ENCODE measurements at regions not wholly inside any gene's neighbourhood (a gene's known extent, or its start where the extent isn't known, plus 50 kb on each side); places are given as distances from the start of the nearest gene placed in this dataset.

DNA sequence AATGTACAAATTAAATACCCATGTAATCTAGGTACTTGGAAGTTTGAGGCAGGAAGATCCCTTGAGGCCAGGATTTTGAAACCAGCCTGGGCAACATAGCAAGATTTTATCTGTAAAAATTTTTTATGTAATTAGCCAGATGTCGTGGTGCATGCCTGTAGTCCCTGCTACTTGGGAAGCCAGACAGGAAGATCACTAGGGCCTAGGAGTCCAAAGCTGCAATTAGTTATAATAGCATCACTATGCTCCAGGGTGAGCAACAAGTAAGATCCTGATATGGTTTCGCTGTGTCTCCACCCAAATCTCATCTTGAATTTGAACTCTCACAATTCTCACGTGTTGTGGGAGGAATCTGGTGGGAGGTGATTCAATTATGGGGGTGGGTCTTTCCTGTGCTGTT, 535.8 kb downstream of the TENT5A start:
- TF ChIP-seq, protein P1, sequence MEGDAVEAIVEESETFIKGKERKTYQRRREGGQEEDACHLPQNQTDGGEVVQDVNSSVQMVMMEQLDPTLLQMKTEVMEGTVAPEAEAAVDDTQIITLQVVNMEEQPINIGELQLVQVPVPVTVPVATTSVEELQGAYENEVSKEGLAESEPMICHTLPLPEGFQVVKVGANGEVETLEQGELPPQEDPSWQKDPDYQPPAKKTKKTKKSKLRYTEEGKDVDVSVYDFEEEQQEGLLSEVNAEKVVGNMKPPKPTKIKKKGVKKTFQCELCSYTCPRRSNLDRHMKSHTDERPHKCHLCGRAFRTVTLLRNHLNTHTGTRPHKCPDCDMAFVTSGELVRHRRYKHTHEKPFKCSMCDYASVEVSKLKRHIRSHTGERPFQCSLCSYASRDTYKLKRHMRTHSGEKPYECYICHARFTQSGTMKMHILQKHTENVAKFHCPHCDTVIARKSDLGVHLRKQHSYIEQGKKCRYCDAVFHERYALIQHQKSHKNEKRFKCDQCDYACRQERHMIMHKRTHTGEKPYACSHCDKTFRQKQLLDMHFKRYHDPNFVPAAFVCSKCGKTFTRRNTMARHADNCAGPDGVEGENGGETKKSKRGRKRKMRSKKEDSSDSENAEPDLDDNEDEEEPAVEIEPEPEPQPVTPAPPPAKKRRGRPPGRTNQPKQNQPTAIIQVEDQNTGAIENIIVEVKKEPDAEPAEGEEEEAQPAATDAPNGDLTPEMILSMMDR (IDR thresholded peaks at IDR 0.05): no peak
- no peak for TF ChIP-seq POLR2A (IDR thresholded peaks at IDR 0.05; ENCODE audit: low read depth)

All from esophagus muscularis mucosa (tissue), 3 donors.